Panc1 (cell line): ENCODE measurements at regions not wholly inside any gene's neighbourhood (a gene's known extent, or its start where the extent isn't known, plus 50 kb on each side); places are given as distances from the start of the nearest gene placed in this dataset.

Source experiments
- ATAC-seq: fragments of 200-7000 bp; cut with Tn5 transposase; 2 replicates; pipeline ENCODE4 v1.9.1; 2020; ENCODE audit warnings: mild to moderate bottlenecking, moderate library complexity
- BruUV-seq: library from RNA; stranded (reverse); fragments of 400-500 nt; replicated peaks from 2 replicates; lab custom pipeline; 2021; lab: Mats Ljungman, UMichigan
- CTCF ChIA-PET: fragments of 300-600 bp; sonication (Branson Sonifier 250); formaldehyde crosslinking; loops from one replicate; lab custom pipeline; 2022; ENCODE audit warnings: antibody characterized with exemption; lab: Charles Lee
- POLR2A ChIA-PET: fragments of 300-600 bp; sonication (Branson Sonifier 250); formaldehyde crosslinking; loops from one replicate; lab custom pipeline; 2022; ENCODE audit warnings: antibody characterized with exemption; lab: Charles Lee
- DNase-seq: peaks from one replicate; pipeline ENCODE4 v3.0.0-alpha.2; 2010; ENCODE audit warnings: low read depth, low spot score
- H3K27ac ChIP-seq: 2 replicates; pipeline ENCODE4 v1.5.1; 2011; ENCODE audit warnings: mild to moderate bottlenecking, low read length, inconsistent platforms
- H3K27me3 ChIP-seq: fragments of 200-500 bp; sonication (Bioruptor generic); 2 replicates; pipeline ENCODE4 v1.6.0; 2014; ENCODE audit warnings: low read length, inconsistent platforms; ENCODE audit not compliant: control insufficient read depth, insufficient read depth
- H3K36me3 ChIP-seq: fragments of 200-500 bp; sonication (Bioruptor generic); 2 replicates; pipeline ENCODE4 v1.5.1; 2014; ENCODE audit warnings: inconsistent platforms, mild to moderate bottlenecking, low read length, moderate library complexity; ENCODE audit not compliant: control insufficient read depth, insufficient read depth
- H3K4me1 ChIP-seq: 2 replicates; pipeline ENCODE4 v1.5.1; 2011; ENCODE audit warnings: inconsistent platforms, mild to moderate bottlenecking, low read length, moderate library complexity; ENCODE audit not compliant: control insufficient read depth, insufficient read depth
- H3K4me3 ChIP-seq, 2 experiments: 2 replicates each; pipeline ENCODE4 v1.5.1; 2011 to 2012; ENCODE audit warnings: low read depth in 2 of 2, low read length in 2 of 2, mild to moderate bottlenecking in 2 of 2, inconsistent platforms in 1 of 2, moderate library complexity in 1 of 2
- H3K9me3 ChIP-seq: fragments of 200-500 bp; sonication (Bioruptor generic); 2 replicates; pipeline ENCODE4 v1.5.1; 2014; ENCODE audit warnings: low read depth, mild to moderate bottlenecking, inconsistent platforms, low read length, moderate library complexity; ENCODE audit not compliant: control insufficient read depth, insufficient read depth
- CTCF ChIP-seq: fragments of 450-650 bp; IDR thresholded peaks from 2 replicates; pipeline ENCODE4 v1.5.1; 2017; ENCODE audit warnings: mild to moderate bottlenecking
- POLR2AphosphoS5 ChIP-seq: IDR thresholded peaks from 2 replicates; pipeline ENCODE4 v1.6.1; 2012; ENCODE audit warnings: mild to moderate bottlenecking, low read depth, low read length, moderate library complexity
- REST ChIP-seq, 2 experiments: IDR thresholded peaks; 2 replicates each; pipeline ENCODE4 v1.6.1; 2011 to 2012; ENCODE audit warnings: low read depth in 2 of 2, control low read depth in 1 of 2, low read length in 1 of 2, mild to moderate bottlenecking in 1 of 2, moderate library complexity in 1 of 2; ENCODE audit not compliant: insufficient read depth in 1 of 2
- SIN3A ChIP-seq: IDR thresholded peaks from 2 replicates; pipeline ENCODE4 v1.6.1; 2012; ENCODE audit warnings: low read depth, mild to moderate bottlenecking, low read length, moderate library complexity, borderline replicate concordance; ENCODE audit not compliant: insufficient read depth
- TCF7L2 ChIP-seq: IDR thresholded peaks from 2 replicates; pipeline ENCODE4 v1.6.1; 2011; ENCODE audit warnings: mild to moderate bottlenecking, low read depth, low read length, inconsistent platforms
- in situ Hi-C: cut with HindIII; loops from 2 replicates; pipeline ENCODE4 v1.10.0; 2016; ENCODE audit warnings: low sequenced_read_pairs, low pct_unique_long_range_greater_than_20kb
- intact Hi-C: fragments of 100-400 bp; cut with micrococcal nuclease; formaldehyde crosslinking; loops from one replicate; pipeline ENCODE4 v1.10.0; 2022; ENCODE audit not compliant: unreplicated experiment

- TF ChIP-seq REST (IDR thresholded peaks at IDR 0.05; ENCODE audit: insufficient read depth in 1 of 2, low read depth in 2 of 2, low read length in 1 of 2) (no peak), SIN3A (no peak), TCF7L2 (no peak), POLR2AphosphoS5 (no peak), CTCF (no peak)
- intact Hi-C loops (no loop called here), in situ Hi-C loops (no loop called here)
- Histone ChIP-seq H3K36me3 (no peaks in the 10 kb centered on the region), H3K27me3 (no peaks in the 10 kb centered on the region), H3K27ac (no peak overlapping the region), H3K9me3 (no peaks in the 10 kb centered on the region), H3K4me1 (no peaks in the 10 kb centered on the region), H3K4me3 (no peak overlapping the region)
- POLR2A ChIA-PET: no interaction called here
- BruUV-seq: no TSS peak
- ATAC-seq: no peak
- CTCF ChIA-PET: no interaction called here
- DNase-seq: no peak
Measured at GRCh38 chr3:159924411-159924810, 64.2 kb upstream of the IL12A start.

GRCh38 chr3:159925248-159925647 is 63.4 kb upstream of the IL12A start:
- Histone ChIP-seq H3K27me3 (no peaks in the 10 kb centered on the region), H3K4me3 (no peak overlapping the region), H3K36me3 (no peaks in the 10 kb centered on the region), H3K9me3 (no peaks in the 10 kb centered on the region), H3K4me1 (no peaks in the 10 kb centered on the region), H3K27ac (no peak overlapping the region)
- BruUV-seq: no TSS peak
- ChIA-PET POLR2A (no interaction called here), CTCF (no interaction called here)
- TF ChIP-seq POLR2AphosphoS5 (no peak), SIN3A (no peak), CTCF (no peak), REST (IDR thresholded peaks at IDR 0.05; ENCODE audit: insufficient read depth in 1 of 2, low read depth in 2 of 2, low read length in 1 of 2) (no peak), TCF7L2 (no peak)
- intact Hi-C loops: no loop called here
- in situ Hi-C loops: no loop called here
- DNase-seq (no peak), ATAC-seq (no peak)
